Neural progenitor cell (in vitro differentiated cells): ENCODE measurements at regions not wholly inside any gene's neighbourhood (a gene's known extent, or its start where the extent isn't known, plus 50 kb on each side); places are given as distances from the start of the nearest gene placed in this dataset.

Source experiments
- CTCF ChIP-seq: fragments of 200-600 bp; sonication (generic); IDR thresholded peaks from 2 replicates; pipeline ENCODE4 v1.5.1; 2017; ENCODE audit warnings: antibody characterized with exemption, mild to moderate bottlenecking
- EZH2 ChIP-seq: fragments of 200-600 bp; sonication (generic); IDR thresholded peaks from 2 replicates; pipeline ENCODE4 v1.6.1; 2017; ENCODE audit warnings: antibody characterized with exemption, mild to moderate bottlenecking, moderate library complexity
- EZH2phosphoT487 ChIP-seq: fragments of 200-600 bp; sonication (generic); IDR thresholded peaks from 2 replicates; pipeline ENCODE4 v1.6.1; 2017; ENCODE audit warnings: antibody characterized with exemption

- TF ChIP-seq CTCF (no peak), EZH2phosphoT487 (no peak), EZH2 (no peak)
Measured at GRCh38 chr15:53847745-53848144, 88.3 kb upstream of the WDR72 start.
